DND-41 (cell line): ENCODE measurements at regions not wholly inside any gene's neighbourhood (a gene's known extent, or its start where the extent isn't known, plus 50 kb on each side); places are given as distances from the start of the nearest gene placed in this dataset.

Source experiments
- CTCF ChIP-seq: IDR thresholded peaks from 2 replicates; pipeline ENCODE4 v1.5.1; 2012; ENCODE audit warnings: borderline replicate concordance, low read length, moderate library complexity, mild to moderate bottlenecking; ENCODE audit not compliant: poor library complexity, severe bottlenecking; ENCODE audit errors: extremely low read depth
- EZH2 ChIP-seq: IDR thresholded peaks from 3 replicates; pipeline ENCODE4 v1.6.1; 2012; ENCODE audit warnings: borderline replicate concordance, low read depth, mild to moderate bottlenecking, moderate library complexity, low read length, inconsistent platforms; ENCODE audit not compliant: severe bottlenecking

- TF ChIP-seq CTCF = no peak
- no peak for TF ChIP-seq EZH2
These were observed 79.5 kb upstream of the GREM2 start for GRCh38 chr1:240691501-240691900.
